Activated CD4-positive, alpha-beta T cell treated with anti-CD3 and anti-CD28 coated beads, Interleukin-2, amount 10 ng/mL, durations not matched to agents 24 days and 14 days (primary cell): ENCODE measurements at regions not wholly inside any gene's neighbourhood (a gene's known extent, or its start where the extent isn't known, plus 50 kb on each side); places are given as distances from the start of the nearest gene placed in this dataset.
"Not testable (repeated sequence)": the region's sequence is repeated elsewhere in the genome, so short reads cannot be mapped to it uniquely, and the experiment has no call there.

ENCODE experiments used
- DNase-seq: peaks from one replicate; pipeline ENCODE4 v3.0.0; 2022
- H3K27ac Mint-ChIP-seq: one replicate; pipeline ENCODE4 v1.8.0; 2022; ENCODE audit warnings: mild to moderate bottlenecking, mixed read lengths
- H3K27me3 Mint-ChIP-seq: one replicate; pipeline ENCODE4 v1.8.0; 2022; ENCODE audit warnings: mixed read lengths
- H3K36me3 Mint-ChIP-seq: one replicate; pipeline ENCODE4 v1.8.0; 2022; ENCODE audit warnings: low read depth, mild to moderate bottlenecking, mixed read lengths
- H3K4me1 Mint-ChIP-seq: one replicate; pipeline ENCODE4 v1.8.0; 2021; ENCODE audit warnings: mixed read lengths
- H3K4me3 Mint-ChIP-seq: one replicate; pipeline ENCODE4 v1.8.0; 2022; ENCODE audit warnings: mild to moderate bottlenecking, moderate library complexity, mixed read lengths
- H3K9me3 Mint-ChIP-seq: one replicate; pipeline ENCODE4 v1.8.0; 2021; ENCODE audit warnings: mixed read lengths
- intact Hi-C: fragments of 100-400 bp; cut with micrococcal nuclease; formaldehyde crosslinking; loops from one replicate; pipeline ENCODE4 v1.15.1; 2023

GRCh38 chr20:59110607-59111006, 53.0 kb upstream of the ZNF831 start:
- H3K9me3 Mint-ChIP-seq = peaks cover 6% of the 10 kb centered on the region
- no peak for DNase-seq
- peaks cover 8% of the 10 kb centered on the region for H3K27me3 Mint-ChIP-seq
- H3K36me3 Mint-ChIP-seq = no peaks in the 10 kb centered on the region
- H3K27ac Mint-ChIP-seq = no peak overlapping the region
- H3K4me3 Mint-ChIP-seq = no peak overlapping the region
- intact Hi-C loops = no loop called here
- H3K4me1 Mint-ChIP-seq = no peaks in the 10 kb centered on the region

- intact Hi-C loops = no loop called here
- H3K9me3 Mint-ChIP-seq = peaks cover 7% of the 10 kb centered on the region
- H3K27ac Mint-ChIP-seq = no peak overlapping the region
- H3K4me3 Mint-ChIP-seq = no peak overlapping the region
- H3K27me3 Mint-ChIP-seq = peaks cover 6% of the 10 kb centered on the region
- no peaks in the 10 kb centered on the region for H3K36me3 Mint-ChIP-seq
- no peak for DNase-seq
- peaks cover 14% of the 10 kb centered on the region for H3K4me1 Mint-ChIP-seq
These were observed 58.0 kb upstream of the ZNF831 start for GRCh38 chr20:59105581-59105980.

GRCh38 chr20:59104831-59105230, 58.8 kb upstream of the ZNF831 start:
- Mint-ChIP-seq H3K27me3 (peaks cover 9% of the 10 kb centered on the region), H3K9me3 (peaks cover 7% of the 10 kb centered on the region), H3K36me3 (no peaks in the 10 kb centered on the region), H3K4me3 (no peak overlapping the region), H3K4me1 (peaks cover 14% of the 10 kb centered on the region), H3K27ac (no peak overlapping the region)
- DNase-seq = no peak
- intact Hi-C loops = no loop called here

- intact Hi-C loops = no loop called here
- Mint-ChIP-seq H3K36me3 (no peaks in the 10 kb centered on the region), H3K27me3 (peaks cover 11% of the 10 kb centered on the region), H3K4me1 (peaks cover 14% of the 10 kb centered on the region), H3K4me3 (no peak overlapping the region), H3K9me3 (peaks cover 7% of the 10 kb centered on the region), H3K27ac (no peak overlapping the region)
- DNase-seq = no peak
These were observed 60.0 kb upstream of the ZNF831 start for GRCh38 chr20:59103573-59103972.

GRCh38 chr20:59102841-59103299, 60.3 kb upstream of the PRELID3B start:
- intact Hi-C loops = no loop called here
- Mint-ChIP-seq H3K27me3 (peaks cover 11% of the 10 kb centered on the region), H3K9me3 (peaks cover 7% of the 10 kb centered on the region), H3K27ac (peak overlapping the region; percentile 63), H3K4me1 (peaks cover 14% of the 10 kb centered on the region), H3K36me3 (no peaks in the 10 kb centered on the region), H3K4me3 (no peak overlapping the region)
- no peak for DNase-seq

- Mint-ChIP-seq H3K27me3 (peaks cover 14% of the 10 kb centered on the region), H3K36me3 (no peaks in the 10 kb centered on the region), H3K4me1 (peaks cover 14% of the 10 kb centered on the region), H3K4me3 (no peak overlapping the region), H3K27ac (no peak overlapping the region), H3K9me3 (peaks cover 7% of the 10 kb centered on the region)
- intact Hi-C loops = no loop called here
- no peak for DNase-seq
These were observed 59.4 kb upstream of the PRELID3B start for GRCh38 chr20:59101961-59102360.

- H3K4me1 Mint-ChIP-seq = peaks cover 14% of the 10 kb centered on the region
- peaks cover 14% of the 10 kb centered on the region for H3K27me3 Mint-ChIP-seq
- DNase-seq, H3K27ac Mint-ChIP-seq, intact Hi-C loops, H3K4me3 Mint-ChIP-seq, H3K9me3 Mint-ChIP-seq, H3K36me3 Mint-ChIP-seq: not testable (repeated sequence)
These were observed 57.3 kb upstream of the PRELID3B start for GRCh38 chr20:59099864-59100263.

- H3K27me3 Mint-ChIP-seq = peaks cover 18% of the 10 kb centered on the region
- H3K4me3 Mint-ChIP-seq = no peak overlapping the region
- no peaks in the 10 kb centered on the region for H3K36me3 Mint-ChIP-seq
- H3K27ac Mint-ChIP-seq = no peak overlapping the region
- intact Hi-C loops = no loop called here
- no peaks in the 10 kb centered on the region for H3K4me1 Mint-ChIP-seq
- DNase-seq = no peak
- H3K9me3 Mint-ChIP-seq = no peaks in the 10 kb centered on the region
These were observed 52.6 kb upstream of the PRELID3B start for GRCh38 chr20:59095140-59095539.

GRCh38 chr20:59094576-59094975, 52.0 kb upstream of the PRELID3B start:
- Mint-ChIP-seq H3K27me3 (peaks cover 18% of the 10 kb centered on the region), H3K27ac (no peak overlapping the region), H3K4me3 (no peak overlapping the region), H3K9me3 (no peaks in the 10 kb centered on the region), H3K36me3 (no peaks in the 10 kb centered on the region), H3K4me1 (no peaks in the 10 kb centered on the region)
- DNase-seq = no peak
- intact Hi-C loops = no loop called here
